GM12874 (cell line): ENCODE measurements at regions not wholly inside any gene's neighbourhood (a gene's known extent, or its start where the extent isn't known, plus 50 kb on each side); places are given as distances from the start of the nearest gene placed in this dataset.

Experiments
- TF ChIP-seq, protein P1 (sequence below): IDR thresholded peaks from 2 replicates; pipeline ENCODE4 v1.5.1; 2011; ENCODE audit warnings: low read depth, mild to moderate bottlenecking, control low read depth, low read length, moderate library complexity; ENCODE audit not compliant: insufficient read depth

DNA sequence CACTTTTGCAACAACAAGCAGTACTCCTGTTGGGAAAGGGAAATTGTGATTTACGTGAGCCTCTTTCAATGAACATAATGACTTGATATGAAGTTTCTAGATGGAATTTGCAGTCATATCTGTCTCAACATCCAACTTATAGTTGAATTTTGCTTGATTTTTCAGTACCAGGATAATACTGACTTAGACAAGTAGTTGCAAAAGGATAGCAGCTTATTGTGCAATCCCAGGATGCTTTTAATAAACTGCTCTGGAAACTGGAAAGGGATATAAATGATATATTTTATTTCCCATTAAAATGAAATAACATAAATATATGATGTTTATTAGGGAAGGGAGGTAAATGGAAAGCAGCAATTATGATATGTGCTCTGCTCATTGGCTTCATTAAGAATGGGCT is 174.4 kb upstream of the RGMB start:
- TF ChIP-seq, protein P1, sequence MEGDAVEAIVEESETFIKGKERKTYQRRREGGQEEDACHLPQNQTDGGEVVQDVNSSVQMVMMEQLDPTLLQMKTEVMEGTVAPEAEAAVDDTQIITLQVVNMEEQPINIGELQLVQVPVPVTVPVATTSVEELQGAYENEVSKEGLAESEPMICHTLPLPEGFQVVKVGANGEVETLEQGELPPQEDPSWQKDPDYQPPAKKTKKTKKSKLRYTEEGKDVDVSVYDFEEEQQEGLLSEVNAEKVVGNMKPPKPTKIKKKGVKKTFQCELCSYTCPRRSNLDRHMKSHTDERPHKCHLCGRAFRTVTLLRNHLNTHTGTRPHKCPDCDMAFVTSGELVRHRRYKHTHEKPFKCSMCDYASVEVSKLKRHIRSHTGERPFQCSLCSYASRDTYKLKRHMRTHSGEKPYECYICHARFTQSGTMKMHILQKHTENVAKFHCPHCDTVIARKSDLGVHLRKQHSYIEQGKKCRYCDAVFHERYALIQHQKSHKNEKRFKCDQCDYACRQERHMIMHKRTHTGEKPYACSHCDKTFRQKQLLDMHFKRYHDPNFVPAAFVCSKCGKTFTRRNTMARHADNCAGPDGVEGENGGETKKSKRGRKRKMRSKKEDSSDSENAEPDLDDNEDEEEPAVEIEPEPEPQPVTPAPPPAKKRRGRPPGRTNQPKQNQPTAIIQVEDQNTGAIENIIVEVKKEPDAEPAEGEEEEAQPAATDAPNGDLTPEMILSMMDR: no peak

DNA sequence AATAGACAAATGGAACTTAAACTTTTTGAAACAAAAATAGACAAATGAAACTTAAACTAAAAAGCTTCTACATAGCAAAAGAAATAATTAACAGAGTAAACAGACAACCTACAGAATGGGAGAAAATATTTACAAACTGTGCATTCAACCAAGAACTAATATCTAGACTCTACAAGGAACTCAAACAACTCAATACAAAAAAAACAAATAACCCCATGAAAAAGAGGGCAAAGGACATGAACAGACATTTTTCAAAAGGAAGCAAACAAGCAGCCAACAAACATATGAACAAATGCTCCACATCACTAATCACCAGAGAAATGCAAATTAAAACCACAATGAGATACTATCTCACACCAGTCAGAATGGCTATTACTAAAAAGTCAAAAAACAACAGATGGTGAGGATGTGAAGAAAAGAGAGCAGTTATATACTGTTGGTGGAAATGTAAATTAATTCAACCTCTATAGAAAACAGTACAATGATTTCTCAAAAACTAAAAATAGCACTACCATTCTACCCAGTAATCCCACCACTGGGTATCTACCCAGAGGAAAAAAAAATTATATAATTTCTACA is 170.8 kb upstream of the RGMB start:
- TF ChIP-seq, protein P1: no peak

DNA sequence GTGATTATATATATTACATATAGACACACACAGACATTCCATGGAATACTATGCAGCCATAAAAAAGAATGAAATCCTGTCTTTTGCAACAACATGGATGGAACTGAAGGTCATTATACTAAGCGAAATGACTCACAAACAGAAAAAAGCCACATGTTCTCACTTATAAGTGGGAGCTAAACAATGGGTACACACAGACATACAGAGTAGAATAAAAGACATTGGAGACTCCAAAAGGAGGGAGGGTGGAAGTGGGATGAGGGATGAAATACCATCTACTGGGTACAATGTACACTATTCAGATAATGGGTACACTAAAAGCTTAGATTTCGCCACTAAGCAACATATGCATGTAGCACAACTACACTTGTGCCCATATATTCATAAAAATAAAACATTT is 170.0 kb upstream of the RGMB start:
- TF ChIP-seq, protein P1: no peak

DNA sequence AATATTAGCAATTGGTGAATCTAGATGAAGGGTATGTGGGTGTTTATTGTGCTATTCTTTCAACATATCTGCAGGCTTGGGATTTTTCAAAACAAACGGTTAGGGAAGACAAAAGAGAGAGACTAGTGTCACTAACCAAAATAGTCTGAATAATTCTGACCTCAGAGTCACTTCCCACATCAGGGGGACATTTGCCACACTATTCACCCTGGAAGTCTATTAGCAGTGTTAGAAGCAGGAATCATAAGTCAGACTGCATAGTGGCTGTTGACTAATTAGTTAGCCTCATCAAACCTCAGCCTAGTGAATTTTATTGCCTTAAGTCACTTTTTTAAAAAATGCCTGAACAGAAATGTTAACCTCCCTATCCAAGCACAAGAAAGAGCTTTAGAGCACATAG is 169.2 kb upstream of the RGMB start:
- TF ChIP-seq, protein P1: no peak

GRCh38 chr5:98604721-98605425 is 168.6 kb upstream of the RGMB start:
- TF ChIP-seq, protein P1: no peak

DNA sequence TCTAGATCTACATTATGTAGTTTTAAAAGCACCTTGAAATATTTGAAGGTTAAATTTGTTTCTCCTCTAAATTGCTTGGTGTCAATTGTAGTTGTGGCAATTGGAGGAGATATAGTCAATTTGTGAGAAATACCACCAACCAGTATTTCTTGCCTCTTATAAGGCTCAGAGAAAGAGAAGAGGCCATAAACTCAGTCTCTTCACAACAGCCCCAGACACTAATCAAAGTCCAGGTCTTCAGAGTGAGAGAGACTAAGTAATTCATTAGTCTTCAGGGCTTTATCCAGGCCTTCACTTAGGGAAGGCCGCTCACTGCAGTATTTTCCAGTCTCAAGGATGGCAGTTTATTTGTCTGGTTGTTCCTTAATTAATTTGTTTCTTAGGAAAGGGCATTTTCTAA is 168.0 kb upstream of the RGMB start:
- TF ChIP-seq, protein P1: no peak

- TF ChIP-seq, protein P1: no peak
Observed at GRCh38 chr5:98606961-98607360, 166.5 kb upstream of the RGMB start.
